ENCODE measurements at regions not wholly inside any gene's neighbourhood (a gene's known extent, or its start where the extent isn't known, plus 50 kb on each side); places are given as distances from the start of the nearest gene placed in this dataset.

- H3K27me3 Mint-ChIP-seq (ENCODE audit: low read depth, poor library complexity): no peaks in the 10 kb centered on the region
These were observed 210.2 kb downstream of the ARPP21 start for GRCh38 chr3:35849496-35849895.

DNA sequence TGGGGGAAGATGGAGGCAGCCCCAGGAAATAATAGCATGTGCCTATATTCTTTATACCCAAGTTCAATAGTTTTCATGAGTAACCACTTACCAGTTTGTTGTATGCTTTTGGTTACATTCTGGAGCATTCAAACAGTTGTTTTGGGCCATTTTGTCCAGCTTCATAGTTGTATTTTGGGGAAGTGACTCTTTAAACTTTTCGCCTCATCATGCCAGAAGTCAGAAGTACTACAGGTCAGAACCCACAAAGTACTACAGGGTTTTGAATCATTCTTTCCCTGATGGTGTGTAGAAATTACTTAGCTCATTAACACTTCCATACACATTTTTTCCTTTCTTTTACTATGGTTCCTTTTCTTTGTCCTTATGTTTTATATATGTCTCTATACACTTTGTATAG is 210.6 kb downstream of the ARPP21 start:
- H3K4me1 Mint-ChIP-seq: no peaks in the 10 kb centered on the region
- H3K27me3 Mint-ChIP-seq (ENCODE audit: low read depth, poor library complexity): no peaks in the 10 kb centered on the region
- H3K27ac Mint-ChIP-seq: no peak overlapping the region
- H3K36me3 Mint-ChIP-seq (ENCODE audit: low read depth): no peaks in the 10 kb centered on the region
- H3K4me3 Mint-ChIP-seq: no peak overlapping the region
- TF ChIP-seq CTCF (IDR thresholded peaks at IDR 0.05): no peak
- no peak for DNase-seq
- no peaks in the 10 kb centered on the region for H3K9me3 Mint-ChIP-seq

More at GRCh38 chr3:35849496-35849895, 210.2 kb downstream of the ARPP21 start:
- H3K9me3 Mint-ChIP-seq: no peaks in the 10 kb centered on the region
- H3K4me3 Mint-ChIP-seq: no peak overlapping the region
- H3K27ac Mint-ChIP-seq: no peak overlapping the region
- H3K36me3 Mint-ChIP-seq (ENCODE audit: low read depth): no peaks in the 10 kb centered on the region
- TF ChIP-seq CTCF (IDR thresholded peaks at IDR 0.05): no peak
- no peak for DNase-seq
- no peaks in the 10 kb centered on the region for H3K4me1 Mint-ChIP-seq

DNA sequence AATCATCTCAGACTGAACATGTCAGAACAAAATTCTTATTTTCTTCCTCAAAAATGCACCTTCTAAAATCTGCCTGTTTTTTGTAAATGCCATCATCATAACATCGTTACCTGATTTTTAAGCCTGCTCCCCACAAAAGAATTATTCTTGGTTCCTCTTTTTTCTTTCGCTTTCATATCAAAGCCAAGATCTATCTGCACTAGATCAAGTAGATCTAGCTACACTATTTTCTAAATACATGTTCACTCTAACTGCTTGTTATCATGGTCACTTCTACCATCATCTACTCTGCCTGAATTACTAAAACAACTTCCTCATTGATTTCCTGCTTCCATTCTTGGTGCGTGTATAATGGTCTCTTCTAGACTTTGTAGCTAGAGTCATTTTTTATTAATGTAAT is 217.7 kb downstream of the ARPP21 start:
- H3K27me3 Mint-ChIP-seq (ENCODE audit: low read depth, poor library complexity): no peaks in the 10 kb centered on the region
- no peak overlapping the region for H3K4me3 Mint-ChIP-seq
- TF ChIP-seq CTCF (IDR thresholded peaks at IDR 0.05): no peak
- H3K9me3 Mint-ChIP-seq: no peaks in the 10 kb centered on the region
- no peaks in the 10 kb centered on the region for H3K36me3 Mint-ChIP-seq (ENCODE audit: low read depth)
- H3K27ac Mint-ChIP-seq: no peak overlapping the region
- no peaks in the 10 kb centered on the region for H3K4me1 Mint-ChIP-seq
- no peak for DNase-seq

DNA sequence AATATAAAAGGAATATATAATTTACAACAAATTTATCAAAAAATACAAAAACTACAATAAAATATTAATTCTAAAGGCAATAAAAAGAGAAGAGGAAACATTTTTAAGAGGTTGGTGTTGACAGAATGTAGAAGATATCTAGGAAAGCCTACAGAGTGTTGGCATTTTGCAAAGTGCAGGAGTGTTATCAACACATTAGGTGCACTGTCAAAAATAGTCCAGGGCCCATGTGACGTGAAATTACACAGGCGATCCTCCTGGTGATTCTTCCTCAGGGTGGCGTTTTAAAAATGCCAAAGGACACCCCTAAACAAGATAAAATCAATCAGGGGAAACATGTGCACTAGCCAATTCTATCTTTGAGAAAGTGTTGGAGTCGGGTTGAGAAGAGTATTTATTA is 222.7 kb downstream of the ARPP21 start:
- no peak overlapping the region for H3K27ac Mint-ChIP-seq
- H3K4me1 Mint-ChIP-seq: no peaks in the 10 kb centered on the region
- no peaks in the 10 kb centered on the region for H3K9me3 Mint-ChIP-seq
- no peaks in the 10 kb centered on the region for H3K36me3 Mint-ChIP-seq (ENCODE audit: low read depth)
- no peak overlapping the region for H3K4me3 Mint-ChIP-seq
- no peak for DNase-seq
- peaks cover 3% of the 10 kb centered on the region for H3K27me3 Mint-ChIP-seq (ENCODE audit: low read depth, poor library complexity)
- TF ChIP-seq CTCF (IDR thresholded peaks at IDR 0.05): no peak

GRCh38 chr3:35864871-35865270 is 225.5 kb downstream of the ARPP21 start:
- H3K9me3 Mint-ChIP-seq: no peaks in the 10 kb centered on the region
- H3K36me3 Mint-ChIP-seq (ENCODE audit: low read depth): no peaks in the 10 kb centered on the region
- no peaks in the 10 kb centered on the region for H3K4me1 Mint-ChIP-seq
- peaks cover 3% of the 10 kb centered on the region for H3K27me3 Mint-ChIP-seq (ENCODE audit: low read depth, poor library complexity)
- no peak for DNase-seq
- TF ChIP-seq CTCF (IDR thresholded peaks at IDR 0.05): no peak
- H3K27ac Mint-ChIP-seq: no peak overlapping the region
- no peak overlapping the region for H3K4me3 Mint-ChIP-seq

GRCh38 chr3:35867791-35868190 is 228.5 kb downstream of the ARPP21 start:
- Mint-ChIP-seq H3K27me3 (ENCODE audit: low read depth, poor library complexity) (peaks cover 3% of the 10 kb centered on the region), H3K4me1 (no peaks in the 10 kb centered on the region), H3K4me3 (no peak overlapping the region), H3K9me3 (no peaks in the 10 kb centered on the region), H3K36me3 (ENCODE audit: low read depth) (no peaks in the 10 kb centered on the region), H3K27ac (no peak overlapping the region)
- no peak for DNase-seq
- no peak for TF ChIP-seq CTCF (IDR thresholded peaks at IDR 0.05)
